Duodenal mucosa (tissue), 2 donors: ENCODE measurements at regions not wholly inside any gene's neighbourhood (a gene's known extent, or its start where the extent isn't known, plus 50 kb on each side); places are given as distances from the start of the nearest gene placed in this dataset.

ENCODE experiments used
- H3K27ac ChIP-seq: one replicate; pipeline ENCODE4 v1.7.0; 2013; ENCODE audit warnings: low read depth, low read length
- H3K27me3 ChIP-seq, 2 donors: one replicate each; pipeline ENCODE4 v1.7.0; 2013; ENCODE audit warnings: low read length in 2 of 2, control low read depth in 1 of 2; ENCODE audit not compliant: insufficient read depth in 2 of 2, control insufficient read depth in 1 of 2
- H3K36me3 ChIP-seq, 2 donors: one replicate each; pipeline ENCODE4 v1.7.0; 2013; ENCODE audit warnings: low read length in 2 of 2, control low read depth in 1 of 2; ENCODE audit not compliant: insufficient read depth in 2 of 2, control insufficient read depth in 1 of 2
- H3K4me1 ChIP-seq, 2 donors: one replicate each; pipeline ENCODE4 v1.7.0; 2013; ENCODE audit warnings: low read length in 2 of 2, control low read depth in 1 of 2; ENCODE audit not compliant: insufficient read depth in 2 of 2, control insufficient read depth in 1 of 2
- H3K4me3 ChIP-seq, 2 donors: one replicate each; pipeline ENCODE4 v1.7.0; 2013; ENCODE audit warnings: low read length in 2 of 2, low read depth in 1 of 2
- H3K9ac ChIP-seq, 2 donors: one replicate each; pipeline ENCODE4 v1.7.0; 2013; ENCODE audit warnings: low read length in 2 of 2, low read depth in 1 of 2
- H3K9me3 ChIP-seq, 2 donors: one replicate each; pipeline ENCODE4 v1.7.0; 2013; ENCODE audit warnings: low read length in 2 of 2, control low read depth in 1 of 2; ENCODE audit not compliant: control insufficient read depth in 1 of 2

DNA sequence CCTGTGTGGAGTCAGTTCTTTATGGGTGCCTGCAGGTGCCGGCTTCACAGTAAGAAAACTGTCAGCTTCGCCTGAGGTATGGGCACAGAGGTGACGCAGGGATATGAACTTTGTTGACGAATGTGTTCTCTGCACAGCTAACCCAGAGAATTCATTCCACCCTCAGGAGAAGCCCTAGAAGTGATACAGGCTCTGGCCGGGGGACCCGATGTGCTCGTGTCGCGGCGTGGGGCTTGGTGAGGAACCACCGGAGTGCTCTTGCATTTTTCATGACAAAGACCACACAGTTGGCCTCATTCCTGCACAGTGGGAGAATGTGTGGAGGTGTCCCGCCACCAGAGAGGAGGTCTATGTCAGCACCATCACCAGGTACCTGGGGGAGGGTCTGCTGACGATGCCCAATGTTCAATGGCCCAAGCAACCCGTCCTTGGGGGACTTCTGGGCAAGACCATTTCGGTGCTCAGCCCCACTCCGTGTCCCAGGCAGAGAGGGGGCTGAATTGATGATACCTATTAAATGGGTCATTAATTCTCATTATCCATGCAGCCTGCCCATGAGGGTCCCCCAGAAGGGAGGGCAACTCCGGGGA lies 147.5 kb upstream of the RTL1 start:
- no peaks in the 10 kb centered on the region for H3K4me1 ChIP-seq
- no peak overlapping the region for H3K9ac ChIP-seq
- H3K9me3 ChIP-seq: no peaks in the 10 kb centered on the region
- H3K36me3 ChIP-seq: no peaks in the 10 kb centered on the region
- H3K27ac ChIP-seq: no peak overlapping the region
- H3K4me3 ChIP-seq: no peak overlapping the region
- H3K27me3 ChIP-seq: no peaks in the 10 kb centered on the region

DNA sequence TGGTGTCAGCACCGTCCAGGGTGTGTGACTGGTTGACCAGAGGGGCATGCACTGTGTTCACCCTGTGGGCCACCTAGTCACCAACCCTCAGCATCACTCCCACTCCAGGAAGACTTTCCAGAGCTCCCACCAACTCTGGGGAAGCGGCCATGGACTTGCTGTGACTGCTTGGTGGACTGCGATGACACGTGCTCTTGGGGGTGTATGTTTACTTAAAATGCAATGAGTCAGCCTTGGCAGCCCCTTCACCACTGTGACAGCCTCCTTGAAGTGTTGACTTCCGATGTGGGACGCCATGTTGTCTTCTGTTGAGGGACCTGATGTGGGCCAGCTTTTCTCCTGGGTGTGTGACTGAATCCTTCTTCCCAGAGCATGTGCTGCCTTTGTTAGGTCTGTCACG lies 151.1 kb upstream of the RTL1 start:
- H3K9ac ChIP-seq: no peak overlapping the region
- H3K36me3 ChIP-seq: no peaks in the 10 kb centered on the region
- no peaks in the 10 kb centered on the region for H3K27me3 ChIP-seq
- H3K4me3 ChIP-seq: no peak overlapping the region
- H3K4me1 ChIP-seq: no peaks in the 10 kb centered on the region
- H3K27ac ChIP-seq: no peak overlapping the region
- H3K9me3 ChIP-seq: no peaks in the 10 kb centered on the region

DNA sequence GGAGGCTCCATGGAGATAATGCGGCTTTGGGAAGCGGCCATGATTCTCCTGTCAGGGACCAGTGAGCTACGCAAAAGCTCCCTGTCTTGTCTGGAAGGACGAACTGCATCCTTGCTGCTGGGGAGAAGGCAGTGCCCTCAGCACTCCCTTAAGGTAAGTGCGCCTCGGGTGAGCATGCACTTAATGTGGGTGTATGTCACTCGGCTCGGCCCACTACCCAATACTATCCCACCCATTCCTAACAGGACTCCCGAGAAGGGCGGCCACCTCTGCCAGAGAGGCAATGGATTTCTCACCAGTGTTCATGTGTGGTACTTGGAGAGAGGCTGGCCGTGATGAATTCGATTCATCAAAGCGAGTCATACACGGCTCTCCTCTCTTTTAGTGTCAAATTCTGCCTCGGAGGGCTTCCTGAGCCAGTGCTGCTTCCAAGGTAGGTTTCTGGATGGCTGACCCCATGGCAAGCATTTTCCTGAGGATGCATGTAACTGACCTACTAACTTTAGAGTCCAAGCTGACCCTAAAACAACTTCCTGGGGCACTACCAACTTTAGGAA lies 151.7 kb upstream of the RTL1 start:
- Histone ChIP-seq H3K4me3 (no peak overlapping the region), H3K36me3 (no peaks in the 10 kb centered on the region), H3K27me3 (no peaks in the 10 kb centered on the region), H3K27ac (no peak overlapping the region), H3K9ac (no peak overlapping the region), H3K4me1 (no peaks in the 10 kb centered on the region), H3K9me3 (no peaks in the 10 kb centered on the region)

DNA sequence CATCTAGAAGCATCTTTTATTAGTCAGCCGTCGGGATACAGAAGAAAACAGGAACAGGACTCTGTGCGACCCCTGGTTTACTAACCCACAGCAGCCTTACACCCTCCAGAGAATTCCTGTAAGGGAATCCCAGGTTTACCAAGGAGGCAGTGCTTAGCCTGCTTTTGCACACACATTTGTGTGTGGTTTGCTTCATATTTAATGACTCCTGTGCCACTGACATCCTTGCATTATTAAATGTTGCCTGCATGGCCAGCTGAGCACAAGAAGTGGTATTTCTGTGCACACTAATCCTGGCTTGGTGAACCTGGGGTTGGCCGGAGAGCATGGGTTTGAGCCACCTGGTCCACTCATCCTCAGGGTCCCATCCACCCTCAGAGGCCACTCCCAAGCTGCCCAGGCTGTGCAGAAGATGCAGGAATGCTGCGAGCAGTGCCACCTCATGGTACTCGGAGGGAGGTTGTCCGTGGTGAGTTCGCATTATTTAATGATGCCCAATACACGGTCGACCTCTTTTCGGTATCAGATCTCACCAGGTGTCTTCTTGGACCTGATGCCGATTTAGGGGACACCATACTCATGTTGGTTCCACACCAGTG lies 152.4 kb upstream of the RTL1 start:
- Histone ChIP-seq H3K36me3 (no peaks in the 10 kb centered on the region), H3K4me3 (no peak overlapping the region), H3K9ac (no peak overlapping the region), H3K27me3 (no peaks in the 10 kb centered on the region), H3K4me1 (no peaks in the 10 kb centered on the region), H3K27ac (no peak overlapping the region), H3K9me3 (no peaks in the 10 kb centered on the region)

DNA sequence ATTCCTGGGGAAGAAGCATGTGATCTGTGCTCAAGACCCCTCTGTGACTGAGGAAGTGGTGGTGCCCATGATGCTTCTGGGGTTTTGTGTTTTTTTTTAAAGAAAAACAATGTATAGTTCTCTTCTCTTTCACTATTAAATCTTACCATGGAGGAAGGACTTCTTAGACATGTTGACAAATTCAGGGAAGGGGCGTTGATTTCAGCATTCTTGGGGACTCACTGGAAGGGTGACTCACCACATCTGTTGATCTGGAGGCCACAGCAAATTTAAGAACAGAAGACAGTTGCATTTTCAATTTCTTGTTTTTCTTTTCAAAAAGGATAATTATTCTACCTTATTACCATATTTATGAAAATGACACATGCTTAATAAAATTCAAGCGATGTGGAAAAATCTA lies 152.9 kb upstream of the RTL1 start:
- Histone ChIP-seq H3K27ac (no peak overlapping the region), H3K4me3 (no peak overlapping the region), H3K36me3 (no peaks in the 10 kb centered on the region), H3K9me3 (no peaks in the 10 kb centered on the region), H3K9ac (no peak overlapping the region), H3K27me3 (no peaks in the 10 kb centered on the region), H3K4me1 (no peaks in the 10 kb centered on the region)

DNA sequence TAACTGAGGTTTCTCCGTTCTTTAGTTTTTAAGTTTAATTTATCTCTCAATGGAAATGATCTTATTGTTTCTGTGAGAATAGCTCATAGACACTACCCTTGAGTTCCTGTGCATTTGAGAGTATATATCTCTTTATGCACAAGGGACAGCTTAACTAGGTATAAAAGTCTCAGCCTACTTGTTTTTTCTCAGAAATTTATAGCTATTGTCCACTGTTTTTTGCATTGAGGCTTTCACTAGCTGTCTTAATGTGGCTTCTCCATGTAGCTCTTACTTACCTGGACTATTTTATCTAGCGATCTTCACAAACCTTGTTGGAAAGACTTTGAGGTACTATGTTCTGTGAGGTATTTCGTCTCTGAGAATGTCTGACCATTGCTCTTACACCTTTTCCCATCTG lies 153.9 kb upstream of the RTL1 start:
- Histone ChIP-seq H3K36me3 (no peaks in the 10 kb centered on the region), H3K9me3 (no peaks in the 10 kb centered on the region), H3K9ac (no peak overlapping the region), H3K4me3 (no peak overlapping the region), H3K4me1 (no peaks in the 10 kb centered on the region), H3K27me3 (no peaks in the 10 kb centered on the region), H3K27ac (no peak overlapping the region)

DNA sequence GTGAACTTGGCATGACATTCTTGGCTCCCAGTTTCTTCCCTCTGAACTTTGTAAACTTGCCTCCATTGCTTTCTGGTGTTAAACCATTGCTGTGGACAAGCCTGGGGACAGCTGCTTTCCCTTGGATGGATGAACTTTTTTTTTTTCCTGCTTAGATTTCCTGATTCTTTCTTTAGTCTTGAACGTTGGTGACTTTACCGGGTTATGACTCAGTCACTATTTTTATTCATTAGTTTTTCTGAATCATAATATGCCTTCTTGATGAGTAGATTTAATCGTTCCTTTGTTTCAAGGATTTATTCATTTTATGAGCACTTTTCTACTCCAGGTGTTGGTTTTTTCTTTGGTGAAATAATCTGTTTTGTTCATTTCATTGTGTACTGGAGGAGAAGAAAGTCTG lies 155.0 kb upstream of the RTL1 start:
- no peaks in the 10 kb centered on the region for H3K9me3 ChIP-seq
- H3K36me3 ChIP-seq: no peaks in the 10 kb centered on the region
- no peaks in the 10 kb centered on the region for H3K27me3 ChIP-seq
- no peaks in the 10 kb centered on the region for H3K4me1 ChIP-seq
- no peak overlapping the region for H3K9ac ChIP-seq
- no peak overlapping the region for H3K4me3 ChIP-seq
- no peak overlapping the region for H3K27ac ChIP-seq

DNA sequence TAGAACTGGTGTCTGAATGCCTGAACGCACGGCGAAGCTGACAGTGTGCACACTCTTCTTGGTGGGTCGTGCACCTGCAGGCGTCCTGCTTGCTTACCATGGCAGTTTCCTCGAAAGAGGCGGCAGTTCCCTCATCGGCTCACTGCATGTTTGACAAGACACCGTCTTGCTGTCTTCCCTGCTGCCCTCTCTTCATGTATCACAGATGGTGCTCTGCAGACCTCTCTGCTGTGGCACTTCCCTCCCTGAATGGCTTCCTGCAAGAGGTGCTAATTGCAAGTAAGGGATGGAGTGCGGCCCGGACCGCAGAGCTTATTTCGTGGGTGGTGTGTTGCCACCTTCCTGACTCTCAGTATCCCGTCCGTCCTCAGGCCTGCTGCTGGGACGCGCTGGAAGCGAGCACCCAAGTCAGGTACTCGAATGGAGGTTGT lies 156.7 kb upstream of the RTL1 start:
- Histone ChIP-seq H3K4me3 (no peak overlapping the region), H3K9me3 (no peaks in the 10 kb centered on the region), H3K36me3 (no peaks in the 10 kb centered on the region), H3K4me1 (no peaks in the 10 kb centered on the region), H3K27me3 (no peaks in the 10 kb centered on the region), H3K9ac (no peak overlapping the region), H3K27ac (no peak overlapping the region)

DNA sequence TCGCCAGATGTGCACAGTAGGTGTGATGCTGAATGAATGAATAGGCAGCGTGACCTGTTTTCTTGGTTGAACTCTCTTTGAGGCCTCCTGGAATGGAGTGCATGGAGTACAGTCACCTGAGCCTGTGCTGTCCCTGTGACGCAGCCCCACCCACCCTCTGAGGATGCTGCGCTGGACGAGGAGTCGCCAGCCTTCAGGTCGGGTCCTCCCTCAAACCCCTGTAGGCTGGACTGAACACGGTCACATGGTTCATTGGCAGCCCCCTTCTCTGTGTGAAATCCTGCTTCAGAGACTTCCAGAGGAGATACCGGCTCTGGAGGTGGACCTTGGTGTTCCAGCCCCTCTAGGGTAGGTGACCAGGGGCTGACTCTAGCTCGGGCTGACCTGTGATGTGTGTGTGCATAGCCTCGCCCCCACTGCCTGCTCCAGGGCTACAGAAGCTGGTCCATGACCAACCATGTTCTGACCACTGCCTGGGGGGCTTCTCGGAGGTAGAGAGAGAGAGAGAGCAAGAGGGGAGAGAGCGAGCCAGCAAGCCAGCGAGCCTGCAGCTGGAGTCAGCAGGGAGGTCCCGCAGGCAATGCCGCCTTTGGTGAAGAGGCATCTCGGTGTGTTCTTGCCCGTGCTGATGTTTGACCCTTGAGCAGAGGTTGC lies 158.0 kb upstream of the RTL1 start:
- H3K4me3 ChIP-seq: no peak overlapping the region
- H3K9me3 ChIP-seq: no peaks in the 10 kb centered on the region
- H3K36me3 ChIP-seq: no peaks in the 10 kb centered on the region
- no peaks in the 10 kb centered on the region for H3K4me1 ChIP-seq
- H3K27me3 ChIP-seq: no peaks in the 10 kb centered on the region
- no peak overlapping the region for H3K9ac ChIP-seq
- no peak overlapping the region for H3K27ac ChIP-seq

DNA sequence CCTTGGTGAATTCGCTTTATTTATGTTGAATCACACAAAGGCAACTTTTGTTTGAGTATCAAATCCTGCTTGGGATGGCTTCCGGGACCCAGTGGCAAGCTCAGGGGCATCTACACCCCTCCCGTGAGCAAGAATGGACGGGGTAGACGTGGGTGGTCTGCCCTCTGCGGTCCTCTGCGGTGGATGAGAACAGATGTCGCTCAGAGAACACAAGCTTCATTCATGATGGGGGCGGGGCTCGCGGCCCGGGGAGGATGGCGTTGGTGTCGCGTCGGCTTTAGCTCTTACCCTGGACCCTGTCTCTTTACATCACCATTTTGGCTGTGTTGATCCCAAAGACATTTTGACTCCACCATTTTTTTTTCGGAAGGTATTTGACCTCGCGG lies 158.5 kb upstream of the RTL1 start:
- H3K27me3 ChIP-seq: no peaks in the 10 kb centered on the region
- no peaks in the 10 kb centered on the region for H3K4me1 ChIP-seq
- H3K36me3 ChIP-seq: no peaks in the 10 kb centered on the region
- no peak overlapping the region for H3K4me3 ChIP-seq
- no peaks in the 10 kb centered on the region for H3K9me3 ChIP-seq
- H3K9ac ChIP-seq: no peak overlapping the region
- H3K27ac ChIP-seq: no peak overlapping the region
